DMS79 treated with DMSO at 0.1 percent for 48 hours (cell line): ENCODE measurements at regions not wholly inside any gene's neighbourhood (a gene's known extent, or its start where the extent isn't known, plus 50 kb on each side); places are given as distances from the start of the nearest gene placed in this dataset.

Experiments
- DNase-seq: peaks from one replicate; lab custom pipeline; 2025; lab: John Stamatoyannopoulos, UW

GRCh38 chr6:40194447-40195170 is 260.3 kb upstream of the MOCS1 start:
- no peak for DNase-seq

GRCh38 chr6:40192516-40192915 is 258.3 kb upstream of the MOCS1 start:
- DNase-seq, result no peak

- no peak for DNase-seq
Observed at GRCh38 chr6:40188931-40189330, 254.7 kb upstream of the MOCS1 start.

- DNase-seq, result no peak
Observed at GRCh38 chr6:40187535-40188144, 253.4 kb upstream of the MOCS1 start.

- no peak for DNase-seq
Observed at GRCh38 chr6:40185486-40185885, 251.2 kb upstream of the MOCS1 start.

- no peak for DNase-seq
Observed at GRCh38 chr6:40183902-40184301, 249.6 kb upstream of the MOCS1 start.

DNA sequence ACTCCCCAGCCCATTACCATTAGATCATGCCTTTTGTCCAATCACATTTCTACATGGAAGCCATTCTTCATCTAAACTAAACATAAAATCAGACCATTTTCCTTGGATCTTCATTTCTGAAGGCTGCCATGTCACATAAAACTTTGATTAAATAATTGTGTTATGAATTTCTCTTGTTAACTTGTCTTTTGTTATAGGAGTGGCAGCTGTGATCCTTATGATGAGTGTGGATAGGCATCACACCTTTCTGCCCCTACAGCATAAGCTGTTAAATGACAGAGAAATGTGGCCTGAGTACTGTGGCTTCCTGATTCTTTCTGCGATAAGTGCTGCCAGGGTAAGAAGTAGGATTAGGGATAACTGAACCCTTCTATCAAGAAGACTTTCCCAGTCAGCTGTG is 247.1 kb upstream of the MOCS1 start:
- no peak for DNase-seq

DNA sequence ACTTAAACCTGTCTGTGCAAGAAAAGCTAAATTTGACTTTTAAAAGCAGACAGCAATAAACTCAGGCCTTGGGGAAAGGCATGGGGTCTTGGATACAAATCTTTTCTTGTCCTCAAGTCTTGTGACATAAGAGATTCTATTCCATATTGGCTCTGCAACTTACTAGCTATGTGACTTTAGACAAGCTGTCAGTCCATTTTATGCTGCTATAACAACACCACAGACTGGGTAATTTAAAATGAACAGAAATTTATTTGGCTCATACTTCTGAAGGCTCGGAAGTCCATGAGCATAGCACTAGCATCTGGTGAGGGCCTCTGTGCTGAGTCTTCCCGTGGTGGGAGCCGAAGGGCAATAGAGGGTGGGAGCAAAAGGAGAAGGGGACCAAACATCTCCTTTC is 246.0 kb upstream of the MOCS1 start:
- DNase-seq, result no peak

- no peak for DNase-seq
Observed at GRCh38 chr6:40179496-40179895, 245.2 kb upstream of the MOCS1 start.

- no peak for DNase-seq
Observed at GRCh38 chr6:40177598-40177997, 243.3 kb upstream of the MOCS1 start.

- DNase-seq, result no peak
Observed at GRCh38 chr6:40176152-40176551, 241.9 kb upstream of the MOCS1 start.

DNA sequence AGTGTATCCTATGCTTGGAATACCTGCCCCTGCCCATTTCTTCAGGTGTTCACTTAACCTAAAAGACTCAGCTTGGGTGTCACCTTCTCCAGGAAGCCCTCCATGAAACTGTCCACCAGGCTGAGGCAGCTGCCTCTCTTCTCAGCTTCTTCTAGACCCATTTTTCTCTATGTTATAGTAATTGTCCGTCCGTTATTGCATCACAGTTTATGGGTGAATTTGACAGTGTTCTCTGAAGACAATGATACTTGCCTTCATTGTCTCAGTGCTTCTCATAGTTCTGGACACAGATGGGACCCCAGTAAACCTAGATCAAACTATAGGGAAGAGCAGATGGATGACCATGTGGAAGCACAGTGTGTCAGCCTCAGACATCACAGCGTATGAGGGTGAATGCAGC is 238.0 kb upstream of the MOCS1 start:
- no peak for DNase-seq

DNA sequence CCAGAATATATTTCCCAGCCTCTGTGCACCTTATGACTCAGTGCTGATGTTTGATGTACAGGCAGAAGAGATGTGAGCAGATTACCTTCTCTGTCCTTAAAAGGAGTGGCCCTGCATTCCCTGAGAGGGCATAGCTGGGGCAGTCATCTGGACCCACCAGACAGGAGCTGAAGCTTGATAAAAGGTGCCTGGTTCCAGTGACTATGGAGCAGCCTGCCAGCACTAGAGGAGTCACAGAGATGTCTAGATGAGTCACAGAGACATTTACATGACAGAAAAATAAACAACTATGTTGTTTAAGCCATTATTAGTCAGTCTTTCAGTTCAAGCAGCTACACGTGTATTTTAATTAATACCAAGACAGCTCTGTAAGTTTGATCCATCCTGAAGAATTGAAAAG is 237.1 kb upstream of the MOCS1 start:
- no peak for DNase-seq

- DNase-seq, result no peak
Observed at GRCh38 chr6:40170856-40171255, 236.6 kb upstream of the MOCS1 start.

DNA sequence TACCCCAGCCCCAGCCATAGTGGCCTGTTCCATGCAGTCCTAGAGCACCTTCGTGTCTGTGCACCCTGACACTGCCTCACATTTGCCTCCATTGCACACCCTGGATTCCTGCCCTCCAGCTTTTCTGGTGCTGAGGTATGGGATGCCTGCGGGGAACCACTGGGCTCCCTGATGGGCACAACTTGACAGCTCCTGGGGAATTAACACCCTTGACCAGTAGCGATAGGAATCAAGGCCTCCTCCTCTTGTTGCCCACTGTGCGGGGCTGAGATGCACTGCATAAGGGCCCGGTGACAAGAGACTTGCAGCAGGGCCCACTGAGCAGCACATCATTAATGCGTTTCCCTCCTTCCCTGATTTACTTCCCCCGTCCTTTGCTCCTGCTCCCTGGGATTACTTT is 235.6 kb upstream of the MOCS1 start:
- DNase-seq, result no peak

GRCh38 chr6:40166963-40167362 is 232.7 kb upstream of the MOCS1 start:
- no peak for DNase-seq

GRCh38 chr6:40165036-40165709 is 230.9 kb upstream of the MOCS1 start:
- no peak for DNase-seq

- no peak for DNase-seq
Observed at GRCh38 chr6:40164345-40164755, 230.1 kb upstream of the MOCS1 start.

GRCh38 chr6:40163924-40164323 is 229.7 kb upstream of the MOCS1 start:
- no peak for DNase-seq

DNA sequence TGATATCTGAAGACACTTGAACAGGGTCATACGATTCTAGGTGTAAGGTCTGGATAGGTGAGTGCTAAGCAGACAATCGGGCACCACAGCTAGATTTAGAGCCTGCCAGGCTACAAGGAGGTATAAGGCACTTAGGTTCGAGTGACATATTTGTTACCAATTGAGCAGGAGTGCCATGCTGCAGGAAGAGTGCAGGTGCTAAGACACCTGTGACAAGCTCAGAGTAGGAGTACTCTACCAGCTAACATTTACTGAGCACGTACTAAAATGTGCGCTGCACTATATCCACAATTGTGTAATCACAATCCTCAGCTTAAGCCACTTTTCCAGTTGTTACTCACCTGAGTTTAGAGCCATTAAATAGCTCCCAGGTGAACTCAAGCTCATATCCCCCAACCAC is 227.8 kb upstream of the MOCS1 start:
- no peak for DNase-seq

- DNase-seq, result peak; percentile 66
Observed at GRCh38 chr6:40160826-40161225, 226.6 kb upstream of the MOCS1 start.

DNA sequence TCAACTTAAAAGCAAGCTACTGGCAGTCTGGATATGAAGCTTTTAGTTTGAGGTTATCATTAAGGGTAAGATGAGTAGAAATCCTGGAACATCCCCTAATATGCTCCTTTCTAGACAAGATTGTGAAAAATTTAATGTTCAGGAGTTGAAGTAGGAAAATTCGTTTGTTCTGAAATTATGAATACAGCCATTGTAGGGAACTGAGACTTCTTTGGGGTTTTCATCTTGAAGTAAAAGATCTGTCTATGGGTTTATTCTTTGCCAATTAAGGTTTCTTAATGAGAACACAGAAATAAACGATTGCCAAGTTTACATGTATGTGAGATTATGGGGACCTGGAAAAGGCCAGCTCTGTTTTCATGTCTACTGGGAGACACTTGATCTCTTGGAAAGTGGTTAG is 225.6 kb upstream of the MOCS1 start:
- DNase-seq, result no peak

DNA sequence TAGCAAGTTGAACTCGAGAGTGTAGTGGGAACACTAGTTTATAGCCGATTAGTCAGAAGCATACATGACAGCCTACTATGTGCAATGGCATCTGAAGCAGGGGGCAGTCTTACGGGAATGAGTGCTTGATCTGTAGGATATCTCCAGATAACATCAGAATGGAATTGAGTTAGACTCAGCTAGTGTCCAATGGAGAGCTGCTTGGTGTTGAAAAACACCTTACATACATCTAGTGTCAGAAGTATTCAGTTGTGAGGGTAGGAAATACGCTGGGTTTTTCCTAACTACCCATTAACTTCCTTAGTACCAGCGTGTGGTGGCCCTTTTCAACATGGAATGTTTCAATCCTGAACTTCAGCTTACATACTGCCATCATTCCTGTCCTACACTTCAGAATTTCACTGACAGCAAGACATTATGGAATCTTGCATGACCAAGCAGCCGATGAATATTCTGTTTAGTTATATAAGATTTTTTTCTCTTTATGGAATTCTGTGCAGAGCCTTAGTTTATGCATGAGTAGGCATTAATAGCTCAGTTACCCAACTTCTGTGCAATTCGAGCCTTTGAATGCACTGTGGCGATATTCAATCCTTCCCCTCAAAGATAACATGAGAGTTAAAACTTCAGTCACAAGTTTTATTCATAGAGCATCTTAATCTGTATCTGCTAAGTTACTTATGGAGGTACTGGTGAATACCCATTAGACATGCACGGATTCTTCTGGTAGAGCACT is 218.6 kb upstream of the MOCS1 start:
- DNase-seq, result peak; percentile 57
